ENCODE measurements at regions not wholly inside any gene's neighbourhood (a gene's known extent, or its start where the extent isn't known, plus 50 kb on each side); places are given as distances from the start of the nearest gene placed in this dataset.
"Not testable (repeated sequence)": the region's sequence is repeated elsewhere in the genome, so short reads cannot be mapped to it uniquely, and the experiment has no call there.

GRCh38 chr5:99589424-99589823 is 660.6 kb upstream of the CHD1 start:
- no peak for TF ChIP-seq CTCF (IDR thresholded peaks at IDR 0.05; ENCODE audit: low read depth, low read length)
- DNase-seq (ENCODE audit: extremely low read depth, low read depth), result no peak

- no peak for TF ChIP-seq CTCF (IDR thresholded peaks at IDR 0.05; ENCODE audit: low read depth, low read length)
- DNase-seq (ENCODE audit: extremely low read depth, low read depth), result no peak
Observed at GRCh38 chr5:99587983-99588382, 659.2 kb upstream of the CHD1 start.

DNA sequence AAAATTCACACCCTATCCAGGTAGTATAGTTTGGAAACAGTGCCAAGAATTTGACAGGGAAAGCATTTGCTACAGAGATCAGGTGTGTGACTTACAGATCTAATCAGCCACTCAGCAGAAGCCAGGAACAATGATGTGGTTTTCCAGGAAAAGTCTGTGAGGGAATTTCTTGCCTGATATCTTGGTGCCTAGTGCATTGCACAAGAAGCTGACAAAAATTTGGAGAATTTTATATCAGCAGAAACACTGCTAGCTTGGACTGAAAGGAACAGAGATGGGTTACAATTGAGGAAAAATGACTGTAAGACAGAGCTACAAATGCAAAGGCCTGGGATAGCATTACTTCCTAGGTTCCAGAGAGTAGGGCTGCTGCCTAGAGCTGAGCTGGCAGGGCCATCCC is 658.1 kb upstream of the CHD1 start:
- DNase-seq (ENCODE audit: extremely low read depth, low read depth), result no peak

DNA sequence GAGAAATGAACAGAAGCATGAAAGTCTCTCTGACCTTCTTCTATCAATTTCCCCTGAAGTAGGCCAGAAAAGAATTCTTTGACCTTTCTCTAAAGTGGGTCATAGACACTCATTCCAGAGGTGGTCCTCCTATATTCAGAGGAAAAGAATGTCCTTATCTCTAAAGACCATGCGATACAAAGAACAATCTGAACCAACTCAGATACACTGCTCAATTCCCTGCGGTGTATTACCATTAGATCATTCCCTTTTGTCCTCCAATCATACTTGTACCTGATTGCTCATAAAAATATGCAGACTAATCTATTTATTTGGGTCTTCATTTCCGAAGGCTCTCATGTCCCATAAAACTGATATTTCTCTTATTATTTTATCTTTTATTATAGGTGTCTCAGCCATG is 652.4 kb upstream of the CHD1 start:
- DNase-seq (ENCODE audit: extremely low read depth, low read depth), result not testable (repeated sequence)

More for the DNA sequence above, 658.1 kb upstream of the CHD1 start:
- no peak for TF ChIP-seq CTCF (IDR thresholded peaks at IDR 0.05; ENCODE audit: low read depth, low read length)

DNA sequence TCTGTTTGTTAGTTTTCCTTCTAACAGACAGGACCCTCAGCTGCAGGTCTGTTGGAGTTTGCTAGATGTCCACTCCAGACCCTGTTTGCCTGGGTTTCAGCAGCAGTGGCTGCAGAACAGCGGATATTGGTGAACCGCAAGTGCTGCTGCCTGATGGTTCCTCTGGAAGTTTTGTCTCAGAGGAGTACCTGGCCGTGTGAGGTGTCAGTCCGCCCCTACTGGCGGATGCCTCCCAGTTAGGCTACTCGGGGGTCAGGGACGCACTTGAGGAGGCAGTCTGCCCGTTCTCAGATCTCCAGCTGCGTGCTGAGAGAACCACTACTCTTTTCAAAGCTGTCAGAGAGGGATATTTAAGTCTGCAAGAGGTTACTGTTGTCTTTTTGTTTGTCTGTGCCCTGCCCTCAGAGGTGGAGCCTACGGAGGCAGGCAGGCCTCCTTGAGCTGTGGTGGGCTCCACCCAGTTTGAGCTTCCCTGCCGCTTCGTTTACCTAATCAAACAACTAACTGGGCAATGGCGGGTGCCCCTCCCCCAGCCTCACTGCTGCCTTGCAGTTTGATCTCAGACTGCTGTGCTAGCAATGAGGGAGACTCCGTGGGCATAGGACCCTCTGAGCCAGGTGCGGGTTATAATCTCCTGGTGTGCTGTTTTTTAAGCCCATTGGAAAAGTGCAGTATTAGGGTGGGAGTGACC is 634.3 kb upstream of the CHD1 start:
- not testable (repeated sequence) for DNase-seq (ENCODE audit: extremely low read depth, low read depth)

DNA sequence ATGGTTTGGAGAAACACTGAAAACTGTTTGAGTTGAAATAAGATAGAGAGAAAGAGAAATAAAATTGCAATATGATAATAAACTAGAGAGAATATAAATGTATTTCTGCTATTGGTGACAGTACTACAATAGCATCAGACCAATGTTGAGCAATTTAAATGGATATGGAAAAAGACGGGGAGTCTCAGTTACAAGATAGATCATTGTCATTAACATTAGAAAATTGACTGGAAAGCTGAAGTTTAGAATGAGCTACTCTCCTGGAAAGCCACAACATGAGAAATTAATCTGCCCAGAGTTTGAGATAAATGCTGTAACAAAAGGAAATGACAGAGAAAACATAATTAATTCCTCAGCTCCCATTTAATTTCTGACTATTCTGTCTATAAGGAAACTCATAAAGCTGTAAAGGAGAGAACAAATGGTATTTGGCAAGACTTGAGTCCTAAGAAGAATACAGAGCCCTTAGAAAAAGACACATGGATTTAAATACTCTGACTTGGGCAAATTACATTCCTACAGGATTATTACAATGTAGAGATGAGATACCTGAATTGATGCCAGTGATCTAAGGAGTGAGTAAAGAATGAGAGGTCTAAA is 624.5 kb upstream of the CHD1 start:
- no peak for DNase-seq (ENCODE audit: extremely low read depth, low read depth)
- TF ChIP-seq CTCF (IDR thresholded peaks at IDR 0.05; ENCODE audit: low read depth, low read length), result no peak

DNA sequence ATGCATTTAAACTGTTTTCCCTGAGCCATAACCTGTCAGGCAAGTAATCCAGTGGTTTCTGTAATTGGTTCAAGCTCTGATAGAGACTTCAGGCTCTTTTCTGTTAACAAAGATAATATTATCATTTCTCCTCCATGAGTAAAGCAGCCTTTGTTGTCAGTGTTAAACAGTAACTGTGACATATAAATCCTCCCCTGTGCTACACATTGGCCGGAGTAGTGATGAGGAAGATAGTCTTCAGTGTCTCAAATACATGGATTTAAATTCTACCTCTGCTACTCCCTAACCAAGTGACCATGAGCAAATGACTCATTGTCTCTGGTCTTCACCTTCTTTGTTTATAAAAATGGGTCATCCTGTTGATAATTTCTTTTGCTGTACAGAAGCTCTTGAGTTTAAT is 615.5 kb upstream of the CHD1 start:
- no peak for TF ChIP-seq CTCF (IDR thresholded peaks at IDR 0.05; ENCODE audit: low read depth, low read length)
- DNase-seq (ENCODE audit: extremely low read depth, low read depth), result no peak

- no peak for TF ChIP-seq CTCF (IDR thresholded peaks at IDR 0.05; ENCODE audit: low read depth, low read length)
- DNase-seq (ENCODE audit: extremely low read depth, low read depth), result no peak
Observed at GRCh38 chr5:99543841-99544240, 615.0 kb upstream of the CHD1 start.

DNA sequence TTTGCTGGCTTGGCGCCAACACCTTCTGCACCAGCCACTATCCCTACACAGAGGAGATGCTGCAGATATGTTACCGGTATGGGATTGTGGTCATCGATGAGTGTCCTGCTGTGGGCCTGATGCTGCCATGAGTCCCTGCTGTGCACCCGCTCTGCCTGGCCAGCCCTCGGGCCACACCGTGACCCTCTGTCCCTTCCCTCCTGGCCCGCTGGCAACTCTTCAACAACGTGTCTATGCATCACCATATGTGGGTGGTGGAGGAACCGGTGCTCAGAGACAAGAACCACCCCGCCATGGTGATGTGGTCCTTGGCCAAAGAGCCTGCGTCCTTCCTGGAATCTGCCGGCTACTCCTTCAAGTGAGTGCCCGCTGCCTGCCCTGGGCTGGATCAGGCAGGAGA is 605.4 kb upstream of the CHD1 start:
- DNase-seq (ENCODE audit: extremely low read depth, low read depth), result not testable (repeated sequence)

DNA sequence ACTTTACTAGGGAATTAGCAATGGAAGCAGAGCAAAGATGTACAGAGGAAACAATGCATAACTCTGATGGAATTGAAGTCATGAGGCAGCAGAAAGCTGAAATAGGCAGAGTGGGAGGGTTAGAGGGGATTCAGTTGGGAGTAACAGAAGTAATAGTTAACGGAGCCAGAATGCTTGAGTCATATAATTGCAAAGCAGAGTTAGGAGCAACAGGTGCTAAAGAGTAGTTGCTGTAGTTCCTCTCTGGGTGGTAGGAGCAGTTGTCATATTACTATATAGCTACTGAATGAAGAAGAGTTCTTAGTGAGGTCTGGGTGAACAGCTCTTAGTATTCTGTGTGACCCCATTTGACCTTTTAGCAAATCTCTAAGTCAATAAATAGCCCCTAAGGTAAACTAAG is 592.9 kb upstream of the CHD1 start:
- not testable (repeated sequence) for DNase-seq (ENCODE audit: extremely low read depth, low read depth)

- DNase-seq (ENCODE audit: extremely low read depth, low read depth), result not testable (repeated sequence)
Observed at GRCh38 chr5:99515864-99516490, 587.2 kb upstream of the CHD1 start.

GRCh38 chr5:99510237-99510866 is 581.5 kb upstream of the CHD1 start:
- DNase-seq (ENCODE audit: extremely low read depth, low read depth), result not testable (repeated sequence)

Data from AG09319 (cell line).